ENCODE measurements at regions not wholly inside any gene's neighbourhood (a gene's known extent, or its start where the extent isn't known, plus 50 kb on each side); places are given as distances from the start of the nearest gene placed in this dataset.
"Not testable (repeated sequence)": the region's sequence is repeated elsewhere in the genome, so short reads cannot be mapped to it uniquely, and the experiment has no call there.

DNA sequence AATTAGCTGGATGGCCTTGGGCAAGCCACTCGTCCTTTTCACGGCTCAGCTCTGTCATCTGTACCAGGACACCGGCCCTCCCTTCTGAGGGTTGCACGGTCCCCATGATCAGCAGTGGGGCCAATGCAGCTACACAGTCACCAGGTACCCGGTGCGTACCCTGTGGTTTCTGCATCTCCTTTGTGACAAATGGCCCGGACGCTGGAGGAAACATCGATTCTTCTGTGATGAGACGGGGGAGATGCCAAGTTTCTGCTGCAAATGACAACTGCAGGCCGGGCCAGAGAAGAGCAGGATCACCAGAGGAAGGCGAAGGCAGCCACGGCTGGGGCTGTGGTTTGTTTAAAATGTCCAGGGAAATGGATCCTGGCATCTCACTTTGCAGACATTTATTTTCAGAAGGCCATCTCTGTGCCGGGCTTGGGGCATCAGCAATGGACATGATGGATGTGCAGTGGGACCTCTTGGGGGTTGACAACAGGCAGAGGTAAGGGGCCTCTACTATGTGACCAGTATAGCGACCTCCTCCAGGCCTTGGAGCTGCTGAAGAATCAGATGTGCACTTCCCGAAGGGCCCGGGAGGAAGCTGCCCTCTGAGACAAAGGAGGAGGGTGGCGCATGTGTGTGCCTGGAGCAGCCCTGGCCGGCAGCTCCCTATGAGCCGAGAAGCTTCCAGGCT lies 221.9 kb upstream of the C1orf174 start:
- DNase-seq = no peak

GRCh38 chr1:4122513-4123160 lies 222.6 kb upstream of the C1orf174 start:
- DNase-seq = no peak

- no peak for DNase-seq
Measured at GRCh38 chr1:4124631-4125145, 224.6 kb upstream of the C1orf174 start.

- DNase-seq = no peak
Measured at GRCh38 chr1:4126251-4126650, 226.2 kb upstream of the C1orf174 start.

DNA sequence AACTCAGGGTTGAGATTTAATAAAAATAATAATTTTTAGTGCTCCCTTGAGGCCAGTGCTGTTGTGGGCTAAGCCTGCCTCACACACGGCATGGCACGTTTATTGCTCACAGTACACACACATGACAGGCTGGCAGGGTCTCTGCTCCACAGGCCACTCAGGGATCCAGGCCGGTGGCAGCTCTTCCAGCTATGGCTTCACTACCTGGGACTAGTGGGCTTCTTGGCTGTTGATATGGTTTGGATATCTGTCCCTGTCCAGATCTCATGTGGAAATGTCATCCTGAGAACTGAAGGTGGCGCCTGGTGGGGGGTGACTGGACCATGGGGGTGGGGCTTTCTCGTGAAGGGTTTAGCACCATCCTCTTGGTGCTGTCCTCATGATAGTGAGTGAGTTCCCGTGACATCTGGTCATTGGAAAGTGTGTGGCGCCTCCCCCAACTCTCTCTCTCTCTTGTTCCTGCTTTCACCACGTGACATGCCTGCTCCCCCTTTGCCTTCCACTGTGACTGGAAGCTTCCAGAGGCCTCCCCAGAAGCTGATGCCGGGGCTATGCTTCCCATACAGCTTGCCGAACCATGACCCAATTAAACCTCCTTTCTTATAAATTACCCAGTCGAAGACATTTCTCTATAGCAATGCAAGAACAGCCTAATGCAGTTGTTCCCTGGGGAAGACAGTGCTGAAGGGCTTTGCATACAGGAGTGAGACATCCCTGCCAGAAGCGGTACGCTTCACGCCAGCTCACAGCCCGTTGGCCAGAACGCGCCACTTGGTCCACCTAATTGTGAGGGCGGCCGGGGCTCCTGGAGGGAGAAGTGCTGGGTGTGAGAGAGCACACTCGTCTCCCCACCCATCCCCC lies 226.9 kb upstream of the C1orf174 start:
- no peak for DNase-seq

DNA sequence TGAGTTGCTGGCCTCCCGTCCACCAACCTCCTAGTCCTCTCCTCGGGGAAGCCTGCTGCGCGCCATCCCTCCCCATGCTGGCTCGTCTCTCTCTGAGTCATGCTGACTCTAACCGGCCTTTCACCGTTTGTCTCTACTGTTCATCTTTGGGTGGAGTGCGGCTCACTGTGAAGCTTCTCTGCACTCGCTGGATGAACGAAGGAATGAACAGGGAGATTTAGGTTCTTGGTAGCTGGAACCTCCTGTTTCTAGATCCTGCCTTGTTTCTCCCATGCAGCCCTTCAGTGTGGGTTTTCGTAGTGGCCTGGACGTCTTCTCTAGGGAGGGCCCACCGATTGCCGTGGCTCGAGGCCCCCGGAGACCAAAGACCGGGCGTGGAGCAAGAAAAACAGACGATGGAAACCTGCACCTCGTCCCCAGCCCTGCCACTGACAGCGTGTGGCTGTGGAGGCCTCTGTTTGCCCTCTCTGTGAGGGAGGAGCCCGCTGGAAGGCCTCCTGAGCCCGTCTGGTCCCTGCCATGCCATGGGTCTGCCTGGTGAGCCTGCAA lies 227.6 kb upstream of the C1orf174 start:
- no peak for DNase-seq

- no peak for DNase-seq
Measured at GRCh38 chr1:4128616-4129015, 228.5 kb upstream of the C1orf174 start.

DNA sequence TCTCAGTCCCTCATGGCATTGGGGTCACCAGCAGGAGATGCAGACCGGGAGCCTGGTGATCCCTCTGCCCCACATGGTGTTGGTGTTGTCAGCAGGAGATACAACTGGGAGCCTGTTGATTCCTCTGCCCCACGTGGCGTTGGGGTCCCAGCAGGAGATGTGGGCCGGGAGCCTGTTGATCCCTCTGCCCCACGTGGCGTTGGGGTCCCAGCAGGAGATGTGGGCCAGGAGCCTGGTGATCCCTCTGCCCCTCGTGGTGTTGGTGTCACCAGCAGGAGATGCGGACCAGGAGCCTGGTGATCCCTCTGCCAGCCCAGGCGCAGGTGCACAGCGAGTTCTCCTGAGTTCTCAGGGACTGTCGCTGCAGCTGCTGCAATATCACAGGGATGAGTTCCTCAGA lies 229.6 kb upstream of the C1orf174 start:
- no peak for DNase-seq

DNA sequence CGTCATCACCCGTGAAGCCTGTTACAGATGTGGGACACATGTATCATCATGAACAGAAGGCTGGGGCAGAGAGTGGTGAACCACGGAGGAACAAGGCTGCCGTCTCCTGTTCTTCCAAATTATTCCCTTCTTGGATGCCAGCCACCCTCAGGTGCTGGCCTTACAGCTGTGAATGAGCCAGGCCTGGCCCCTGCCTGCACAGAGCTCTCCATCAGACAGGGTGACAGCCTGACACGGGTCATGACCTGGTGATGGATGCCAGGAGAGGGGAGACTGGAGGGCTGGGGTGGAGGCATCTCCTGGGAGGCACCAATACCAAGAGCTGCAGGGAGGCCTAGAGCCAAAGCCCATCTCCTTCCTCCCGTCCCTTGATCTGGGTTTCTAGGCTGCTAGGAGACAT lies 230.0 kb upstream of the C1orf174 start:
- DNase-seq = no peak

DNA sequence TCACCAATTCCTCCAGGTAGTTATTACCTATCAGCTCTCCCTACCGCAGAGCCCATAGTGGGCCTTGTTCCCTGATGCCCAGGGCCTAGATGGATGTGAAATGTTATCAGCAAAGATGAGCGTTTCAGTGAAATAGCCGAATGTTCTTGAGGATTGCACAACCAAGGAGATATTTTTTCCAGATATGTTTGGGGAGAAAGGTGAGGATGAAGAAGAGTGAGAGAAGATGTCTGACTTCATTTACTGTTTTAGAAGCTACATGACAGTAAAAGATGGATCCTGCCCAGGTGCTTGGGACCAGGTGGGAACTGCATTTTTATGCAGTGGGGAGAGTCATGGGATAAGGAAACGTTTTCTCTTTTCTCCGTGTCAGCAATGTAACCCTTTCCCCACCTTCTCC lies 231.7 kb upstream of the C1orf174 start:
- no peak for DNase-seq

GRCh38 chr1:4132352-4133296 lies 232.6 kb upstream of the C1orf174 start:
- DNase-seq = no peak

GRCh38 chr1:4133297-4133938 lies 233.3 kb upstream of the C1orf174 start:
- no peak for DNase-seq

GRCh38 chr1:4133939-4134321 lies 233.9 kb upstream of the C1orf174 start:
- DNase-seq = no peak

- not testable (repeated sequence) for DNase-seq
Measured at GRCh38 chr1:4135853-4136252, 235.8 kb upstream of the C1orf174 start.

- DNase-seq = no peak
Measured at GRCh38 chr1:4137621-4138415, 237.7 kb upstream of the C1orf174 start.

DNA sequence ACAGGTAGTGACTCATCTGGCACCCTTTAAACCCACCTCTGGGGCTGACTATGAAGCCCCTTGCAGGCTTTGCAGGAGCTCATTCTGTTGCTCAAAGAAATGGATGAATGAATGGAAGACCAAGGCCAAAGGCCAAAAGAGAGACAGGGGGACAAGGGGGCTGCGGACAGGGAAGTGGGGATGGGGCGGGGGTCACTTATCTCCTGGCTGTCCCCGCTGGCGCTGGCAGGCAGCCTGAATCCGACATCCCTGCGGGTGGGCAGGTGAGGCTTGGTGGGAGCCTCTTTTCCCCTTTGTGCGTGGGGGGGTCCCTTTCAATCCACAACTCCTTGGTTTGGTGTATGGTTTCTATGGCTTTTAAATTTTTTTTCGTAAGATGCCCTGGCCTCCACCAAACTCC lies 239.6 kb upstream of the C1orf174 start:
- DNase-seq = no peak

DNA sequence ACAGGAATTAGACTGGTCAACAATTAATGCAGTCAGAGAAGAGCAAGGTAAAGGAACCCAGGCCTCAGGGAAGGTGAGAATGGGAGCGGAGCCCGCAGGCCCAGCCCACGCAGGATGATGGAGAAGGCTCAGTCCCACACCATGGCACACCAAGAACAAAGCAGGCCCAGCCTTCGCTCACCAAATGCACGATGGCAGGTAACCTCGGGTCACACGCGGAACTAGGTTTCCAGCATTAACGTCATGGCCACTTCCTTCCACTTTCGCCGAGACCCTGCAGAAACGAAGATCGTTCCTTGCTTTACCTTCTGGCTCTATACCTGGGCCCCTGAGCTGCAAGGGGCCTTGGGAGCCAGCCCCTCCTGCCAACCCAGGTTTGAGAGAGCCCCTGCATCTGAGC lies 240.2 kb upstream of the C1orf174 start:
- no peak for DNase-seq

GRCh38 chr1:4140821-4141220 lies 240.7 kb upstream of the C1orf174 start:
- DNase-seq = no peak

- DNase-seq = no peak
Measured at GRCh38 chr1:4144349-4144971, 244.4 kb upstream of the C1orf174 start.

DNA sequence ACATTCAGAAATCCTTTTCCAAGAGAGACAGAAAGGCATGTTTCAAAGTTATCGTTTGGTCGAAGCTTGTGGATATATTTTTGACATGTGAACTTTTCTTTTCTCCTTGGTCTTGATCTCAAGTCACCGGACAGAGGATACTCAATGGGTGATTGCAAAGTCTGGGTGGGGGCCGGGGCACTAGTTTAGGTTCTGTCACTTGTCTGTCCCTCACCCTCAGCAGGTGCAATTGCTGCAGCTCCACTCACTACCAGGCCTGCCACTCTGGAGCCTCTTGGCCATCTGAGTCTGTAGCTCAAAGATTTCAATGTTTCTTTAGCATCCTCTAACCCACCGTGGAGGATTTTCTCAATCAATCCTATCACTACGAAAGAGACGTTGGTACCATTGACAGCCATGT lies 246.0 kb upstream of the C1orf174 start:
- DNase-seq = no peak
